ENCODE measurements at regions not wholly inside any gene's neighbourhood (a gene's known extent, or its start where the extent isn't known, plus 50 kb on each side); places are given as distances from the start of the nearest gene placed in this dataset.

- H3K9me3 ChIP-seq: no peaks in the 10 kb centered on the region
- no peak for ATAC-seq
- 4% methylated on average over 2 of the region's 2 CpGs for WGBS (ENCODE audit: missing lambda C conversion rate)
Measured at GRCh38 chr15:47358876-47359275, 358.4 kb upstream of the SEMA6D start.

GRCh38 chr15:47360305-47360704 lies 357.0 kb upstream of the SEMA6D start:
- POLR2A ChIA-PET: no interaction called here

More at GRCh38 chr15:47358876-47359275, 358.4 kb upstream of the SEMA6D start:
- H3K27ac ChIP-seq: no peak overlapping the region
- no peak overlapping the region for H3K4me2 ChIP-seq
- ChIA-PET CTCF (no interaction called here), POLR2A (no interaction called here)
- FAIRE-seq: no peak
- TF ChIP-seq TFCP2L1 (CRISPR knock-in tag; IDR thresholded peaks at IDR 0.05) (no peak), HEYL (CRISPR knock-in tag; IDR thresholded peaks at IDR 0.05) (no peak), HOXB5 (CRISPR knock-in tag; IDR thresholded peaks at IDR 0.05) (no peak), NR3C1 (IDR thresholded peaks at IDR 0.05) (no peak), FOSL2 (IDR thresholded peaks at IDR 0.05) (no peak), FOSL2 (CRISPR knock-in tag; IDR thresholded peaks at IDR 0.05) (no peak), HOXA7 (CRISPR knock-in tag; IDR thresholded peaks at IDR 0.05) (no peak), PHF8 (IDR thresholded peaks at IDR 0.05; ENCODE audit: borderline replicate concordance, low read depth) (no peak), ZFP36 (IDR thresholded peaks at IDR 0.05; ENCODE audit: borderline replicate concordance, partially characterized antibody) (no peak), KDM5A (IDR thresholded peaks at IDR 0.05) (no peak)
- no peak overlapping the region for H3K4me3 ChIP-seq
- no peak for DNase-seq (ENCODE audit: low read depth in 1 of 2, low spot score in 1 of 2)
- no peaks in the 10 kb centered on the region for H3K4me1 ChIP-seq

GRCh38 chr15:47362118-47362905 lies 355.0 kb upstream of the SEMA6D start:
- POLR2A ChIA-PET: no interaction called here

More at GRCh38 chr15:47360305-47360704, 357.0 kb upstream of the SEMA6D start:
- no peaks in the 10 kb centered on the region for H3K9me3 ChIP-seq
- no peak overlapping the region for H3K4me2 ChIP-seq
- TF ChIP-seq ZFP36 (IDR thresholded peaks at IDR 0.05; ENCODE audit: borderline replicate concordance, partially characterized antibody) (no peak), HMGXB4 (CRISPR knock-in tag; IDR thresholded peaks at IDR 0.05; ENCODE audit: borderline replicate concordance) (no peak), SMC3 (IDR thresholded peaks at IDR 0.05) (no peak), CEBPB (IDR thresholded peaks at IDR 0.05) (no peak), CTCF (IDR thresholded peaks at IDR 0.05) (no peak), TP53 (CRISPR knock-in tag; IDR thresholded peaks at IDR 0.05) (no peak), MAFK (IDR thresholded peaks at IDR 0.05; ENCODE audit: partially characterized antibody) (no peak), HDAC2 (IDR thresholded peaks at IDR 0.05) (no peak)
- H3K4me1 ChIP-seq: no peaks in the 10 kb centered on the region
- DNase-seq (ENCODE audit: low read depth in 1 of 2, low spot score in 1 of 2): no peak
- CTCF ChIA-PET: no interaction called here
- ATAC-seq: no peak
- no peak overlapping the region for H3K4me3 ChIP-seq
- FAIRE-seq: no peak
- H3K27ac ChIP-seq: no peak overlapping the region

GRCh38 chr15:47363653-47364052 lies 353.7 kb upstream of the SEMA6D start:
- CTCF ChIA-PET: no interaction called here
- DNase-seq (ENCODE audit: low read depth in 1 of 2, low spot score in 1 of 2): no peak
- Histone ChIP-seq H3K27ac (no peak overlapping the region), H3K9me3 (no peaks in the 10 kb centered on the region), H3K4me3 (no peak overlapping the region), H3K4me1 (no peaks in the 10 kb centered on the region), H3K4me2 (no peak overlapping the region)
- 23% methylated on average over 5 of the region's 5 CpGs for WGBS (ENCODE audit: missing lambda C conversion rate)
- no peak for ATAC-seq
- POLR2A ChIA-PET: no interaction called here
- FAIRE-seq: no peak
- TF ChIP-seq HOXA7 (CRISPR knock-in tag; IDR thresholded peaks at IDR 0.05) (no peak), ATOH8 (CRISPR knock-in tag; IDR thresholded peaks at IDR 0.05; ENCODE audit: low read depth) (no peak), FOSL2 (IDR thresholded peaks at IDR 0.05) (no peak), FOSL2 (CRISPR knock-in tag; IDR thresholded peaks at IDR 0.05) (no peak), FOXS1 (CRISPR knock-in tag; IDR thresholded peaks at IDR 0.05) (no peak), EP300 (IDR thresholded peaks at IDR 0.05) (no peak)

More at GRCh38 chr15:47362118-47362905, 355.0 kb upstream of the SEMA6D start:
- Histone ChIP-seq H3K9me3 (no peaks in the 10 kb centered on the region), H3K4me3 (no peak overlapping the region), H3K4me1 (no peaks in the 10 kb centered on the region), H3K4me2 (no peak overlapping the region), H3K27ac (no peak overlapping the region)
- FAIRE-seq: no peak
- WGBS (ENCODE audit: missing lambda C conversion rate): 2% methylated on average over 7 of the region's 8 CpGs
- ATAC-seq: no peak
- CTCF ChIA-PET: interaction anchor here (0.6 kb wide), 1 partner anchor 1240 kb away, joined by 3 read pairs; no protein-coding TSS in a partner anchor
- TF ChIP-seq HEYL (CRISPR knock-in tag; IDR thresholded peaks at IDR 0.05): no peak
- DNase-seq (ENCODE audit: low read depth in 1 of 2, low spot score in 1 of 2): no peak

All from A549 (cell line).